OCI-LY1 (cell line): ENCODE measurements at regions not wholly inside any gene's neighbourhood (a gene's known extent, or its start where the extent isn't known, plus 50 kb on each side); places are given as distances from the start of the nearest gene placed in this dataset.

Source experiments
- CTCF ChIP-seq: fragments of 200-600 bp; sonication (generic), shearing (Covaris generic); IDR thresholded peaks from 2 replicates; pipeline ENCODE4 v1.5.1; 2017; ENCODE audit warnings: mild to moderate bottlenecking, antibody characterized with exemption, low read length, moderate library complexity, mixed read lengths
- EZH2 ChIP-seq: fragments of 200-600 bp; sonication (generic), shearing (Covaris generic); IDR thresholded peaks from 2 replicates; pipeline ENCODE4 v1.8.0; 2017; ENCODE audit warnings: borderline replicate concordance, mixed run types, mild to moderate bottlenecking, antibody characterized with exemption, low read length, moderate library complexity, mixed read lengths

GRCh38 chr13:33367926-33368325 is 82.4 kb upstream of the STARD13 start:
- TF ChIP-seq EZH2, result no peak
- TF ChIP-seq CTCF, result no peak
